ENCODE measurements at regions not wholly inside any gene's neighbourhood (a gene's known extent, or its start where the extent isn't known, plus 50 kb on each side); places are given as distances from the start of the nearest gene placed in this dataset.

- no peak for DNase-seq (ENCODE audit: low read depth in 2 of 2)
Observed at GRCh38 chr16:65932350-65933072, 434.0 kb upstream of the CDH5 start.

GRCh38 chr16:65922923-65923322, 443.6 kb upstream of the CDH5 start:
- DNase-seq (ENCODE audit: low read depth in 2 of 2): no peak

- no peak for DNase-seq (ENCODE audit: low read depth in 2 of 2)
Observed at GRCh38 chr16:65919986-65920376, 446.5 kb upstream of the CDH5 start.

GRCh38 chr16:65919145-65919985, 447.1 kb upstream of the CDH5 start:
- DNase-seq (ENCODE audit: low read depth in 2 of 2): no peak

- no peak for DNase-seq (ENCODE audit: low read depth in 2 of 2)
Observed at GRCh38 chr16:65917466-65917865, 449.0 kb upstream of the CDH5 start.

GRCh38 chr16:65916995-65917394, 449.5 kb upstream of the CDH5 start:
- DNase-seq (ENCODE audit: low read depth in 2 of 2): no peak

GRCh38 chr16:65910291-65910690, 456.2 kb upstream of the CDH5 start:
- DNase-seq (ENCODE audit: low read depth in 2 of 2): no peak

- no peak for DNase-seq (ENCODE audit: low read depth in 2 of 2)
Observed at GRCh38 chr16:65909310-65910050, 457.0 kb upstream of the CDH5 start.

- DNase-seq (ENCODE audit: low read depth in 2 of 2): no peak
Observed at GRCh38 chr16:65908568-65908967, 457.9 kb upstream of the CDH5 start.

- DNase-seq (ENCODE audit: low read depth in 2 of 2): no peak
Observed at GRCh38 chr16:65905331-65905730, 461.2 kb upstream of the CDH5 start.

GRCh38 chr16:65896448-65897153, 469.9 kb upstream of the CDH5 start:
- no peak for DNase-seq (ENCODE audit: low read depth in 2 of 2)

GRCh38 chr16:65895906-65896305, 470.6 kb upstream of the CDH5 start:
- no peak for DNase-seq (ENCODE audit: low read depth in 2 of 2)

- DNase-seq (ENCODE audit: low read depth in 2 of 2): no peak
Observed at GRCh38 chr16:65895486-65895885, 471.0 kb upstream of the CDH5 start.

GRCh38 chr16:65890203-65890602, 476.3 kb upstream of the CDH5 start:
- DNase-seq (ENCODE audit: low read depth in 2 of 2): no peak

- no peak for DNase-seq (ENCODE audit: low read depth in 2 of 2)
Observed at GRCh38 chr16:65889533-65889966, 476.9 kb upstream of the CDH5 start.

GRCh38 chr16:65888201-65888600, 478.3 kb upstream of the CDH5 start:
- no peak for DNase-seq (ENCODE audit: low read depth in 2 of 2)

GRCh38 chr16:65884018-65884417, 482.5 kb upstream of the CDH5 start:
- no peak for DNase-seq (ENCODE audit: low read depth in 2 of 2)

GRCh38 chr16:65878347-65878746, 488.1 kb upstream of the CDH5 start:
- DNase-seq (ENCODE audit: low read depth in 2 of 2): no peak

GRCh38 chr16:65876624-65877023, 489.9 kb upstream of the CDH5 start:
- DNase-seq (ENCODE audit: low read depth in 2 of 2): no peak

GRCh38 chr16:65876056-65876408, 490.5 kb upstream of the CDH5 start:
- DNase-seq (ENCODE audit: low read depth in 2 of 2): no peak

GRCh38 chr16:65875381-65876055, 491.0 kb upstream of the CDH5 start:
- no peak for DNase-seq (ENCODE audit: low read depth in 2 of 2)
